ENCODE measurements at regions not wholly inside any gene's neighbourhood (a gene's known extent, or its start where the extent isn't known, plus 50 kb on each side); places are given as distances from the start of the nearest gene placed in this dataset.
"Not testable (repeated sequence)": the region's sequence is repeated elsewhere in the genome, so short reads cannot be mapped to it uniquely, and the experiment has no call there.

DNA sequence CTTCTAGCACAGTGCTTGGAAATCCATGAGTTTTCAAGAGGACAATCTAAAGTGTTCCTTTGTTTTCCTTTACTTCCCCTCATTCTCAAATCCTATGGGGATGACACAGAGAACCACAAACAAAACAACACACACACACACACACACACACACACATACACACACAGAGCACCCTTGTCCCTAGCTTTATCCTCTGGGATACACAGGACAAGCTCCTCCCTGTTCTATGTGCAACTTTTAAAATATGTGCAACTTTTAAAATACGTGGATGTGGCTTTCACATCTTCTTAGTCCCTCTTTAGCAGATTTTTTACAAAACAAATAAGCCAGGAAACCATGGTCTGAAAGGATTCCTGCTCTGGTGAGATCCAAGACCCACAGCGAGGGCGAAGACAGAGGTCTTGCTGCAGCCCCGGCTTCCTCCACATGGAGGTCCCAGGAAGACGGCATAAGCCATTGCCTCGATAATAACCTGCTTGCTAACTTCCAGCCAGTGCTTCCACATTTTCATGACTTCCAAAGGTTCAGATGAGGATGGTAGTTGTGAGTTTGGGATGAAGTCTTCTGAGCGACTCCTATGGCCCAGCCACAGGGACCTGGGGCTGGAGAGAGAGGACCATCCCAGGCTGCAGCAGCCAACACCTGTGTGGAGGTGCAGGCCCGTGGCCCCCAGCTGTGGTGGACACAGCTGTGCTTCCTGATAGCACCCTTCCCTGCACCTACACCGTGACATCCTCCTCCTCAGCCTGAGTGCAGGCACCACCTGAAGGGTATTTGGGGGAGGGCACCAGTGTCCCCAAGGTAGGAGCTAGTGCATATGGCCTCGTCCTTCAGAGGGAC, 62.8 kb upstream of the CD93 start:
- DNase-seq: no peak

DNA sequence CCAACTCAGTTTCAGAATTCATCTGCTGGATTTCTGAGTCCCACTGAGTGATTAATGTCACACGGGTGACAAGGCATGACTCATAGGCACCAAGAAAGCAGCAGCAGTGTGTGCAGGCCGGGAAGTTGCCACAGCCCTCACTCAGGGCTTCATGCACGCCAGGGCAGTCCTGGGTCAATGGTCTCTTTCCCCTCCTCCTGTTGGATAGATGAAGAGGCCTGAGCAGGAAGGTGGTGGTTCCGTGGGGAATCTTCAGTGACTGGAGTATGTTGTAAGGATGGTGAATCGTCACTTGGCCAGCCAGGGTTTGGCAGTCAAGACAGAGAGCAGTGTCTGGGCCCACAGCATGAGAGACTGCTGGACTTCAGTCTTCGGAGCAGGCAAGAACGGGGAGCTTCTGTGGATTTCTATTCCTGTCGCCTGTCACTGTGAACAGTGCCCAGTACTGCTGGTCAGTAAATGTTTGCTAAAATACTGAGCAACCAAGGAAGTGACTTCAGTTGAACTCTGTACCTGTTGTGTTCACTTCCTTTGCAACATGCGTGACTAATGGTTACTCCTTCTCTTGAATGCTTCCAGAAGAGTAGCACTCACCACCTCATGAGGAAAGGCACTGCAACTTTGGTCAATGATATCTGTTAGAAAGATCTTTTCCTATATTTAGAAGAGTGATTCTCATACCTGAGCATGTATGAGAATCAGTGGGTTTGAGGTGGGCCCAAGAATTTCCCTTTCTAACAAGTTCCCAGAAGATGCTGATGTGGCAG, 62.0 kb upstream of the CD93 start:
- DNase-seq: peak; percentile 91 to 93

GRCh38 chr20:23147647-23147963, 61.5 kb upstream of the CD93 start:
- no peak for DNase-seq

DNA sequence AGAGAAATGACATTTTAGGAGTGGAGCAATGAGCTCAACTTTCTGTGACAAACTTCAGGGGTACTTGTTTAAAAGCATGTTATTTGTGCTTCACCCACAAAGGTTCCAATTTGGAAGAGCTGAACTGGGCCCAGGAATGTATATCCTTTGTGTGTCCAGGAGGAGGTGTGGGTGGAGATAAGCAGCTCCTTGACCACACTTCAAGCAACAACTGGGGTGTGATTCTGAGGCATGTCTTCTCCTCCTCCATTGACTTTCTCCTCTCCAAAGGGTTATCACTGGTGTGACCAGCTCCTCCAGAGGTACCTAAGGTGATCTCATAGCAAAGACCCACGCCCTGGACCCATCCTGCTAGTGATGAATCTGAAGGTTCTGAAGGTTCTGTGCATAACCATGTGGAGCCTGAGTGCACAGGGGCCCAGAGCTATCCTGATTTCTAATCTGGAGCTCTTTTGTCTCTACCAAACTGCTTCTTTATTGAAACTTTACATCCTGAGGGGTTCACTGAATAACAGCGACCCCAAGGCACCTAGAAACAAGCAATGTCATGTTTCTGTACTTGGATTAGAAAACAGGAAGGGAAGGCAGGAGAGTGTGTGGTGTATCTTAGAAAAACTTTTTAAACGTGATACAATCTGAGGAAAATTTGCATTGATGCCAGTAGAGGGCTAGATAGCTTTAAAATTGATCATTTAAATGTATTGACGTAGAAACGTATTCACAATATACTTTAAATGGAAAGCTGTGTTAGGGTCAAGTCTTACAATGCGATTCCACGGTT, 60.9 kb upstream of the CD93 start:
- DNase-seq: no peak

GRCh38 chr20:23146181-23146580, 60.1 kb upstream of the CD93 start:
- DNase-seq: no peak

DNA sequence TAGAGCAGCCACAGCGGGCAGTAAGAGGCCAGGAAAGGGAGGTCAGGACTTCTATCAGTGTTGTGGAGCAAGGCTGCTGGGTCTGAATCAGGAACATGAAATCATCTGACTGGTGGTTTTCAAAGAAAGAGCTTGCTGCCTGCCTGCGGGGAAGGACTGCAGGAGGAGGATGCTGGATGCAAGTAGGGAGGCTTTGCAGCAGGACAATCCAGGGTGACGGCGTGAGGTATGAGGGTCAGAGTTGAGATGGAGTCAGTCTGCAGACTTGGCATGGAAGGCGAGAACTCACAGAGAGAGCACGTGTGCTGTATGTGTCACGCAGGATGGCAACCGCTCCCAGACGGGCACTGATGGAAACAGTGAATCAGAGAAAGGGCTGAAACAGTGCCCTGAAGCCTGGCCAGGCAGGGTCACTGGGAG, 59.2 kb upstream of the CD93 start:
- DNase-seq: peak; percentile 60 to 68

GRCh38 chr20:23144856-23145255, 58.7 kb upstream of the CD93 start:
- DNase-seq: no peak

- no peak for DNase-seq
Measured at GRCh38 chr20:23143986-23144690, 58.0 kb upstream of the CD93 start.

DNA sequence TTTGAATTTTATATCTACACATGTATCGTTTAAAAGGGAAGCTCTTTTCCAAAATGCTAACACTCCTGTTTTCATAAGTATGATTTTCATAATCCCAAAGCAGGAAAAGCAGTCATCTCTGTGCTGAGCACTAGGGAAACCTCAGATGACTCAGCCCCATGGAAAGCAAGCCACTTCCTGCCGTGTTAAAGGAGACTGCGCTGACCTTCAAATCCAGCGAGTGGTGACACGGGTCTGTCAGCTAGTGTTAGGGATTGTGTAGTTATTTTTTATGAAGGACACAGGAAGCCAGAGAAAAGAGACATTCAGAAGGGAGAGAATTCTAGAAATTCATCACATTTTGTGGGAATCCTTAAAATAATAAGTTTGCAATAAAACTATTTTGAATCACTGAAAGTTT, 57.0 kb upstream of the CD93 start:
- peak; percentile 80 to 91 for DNase-seq

DNA sequence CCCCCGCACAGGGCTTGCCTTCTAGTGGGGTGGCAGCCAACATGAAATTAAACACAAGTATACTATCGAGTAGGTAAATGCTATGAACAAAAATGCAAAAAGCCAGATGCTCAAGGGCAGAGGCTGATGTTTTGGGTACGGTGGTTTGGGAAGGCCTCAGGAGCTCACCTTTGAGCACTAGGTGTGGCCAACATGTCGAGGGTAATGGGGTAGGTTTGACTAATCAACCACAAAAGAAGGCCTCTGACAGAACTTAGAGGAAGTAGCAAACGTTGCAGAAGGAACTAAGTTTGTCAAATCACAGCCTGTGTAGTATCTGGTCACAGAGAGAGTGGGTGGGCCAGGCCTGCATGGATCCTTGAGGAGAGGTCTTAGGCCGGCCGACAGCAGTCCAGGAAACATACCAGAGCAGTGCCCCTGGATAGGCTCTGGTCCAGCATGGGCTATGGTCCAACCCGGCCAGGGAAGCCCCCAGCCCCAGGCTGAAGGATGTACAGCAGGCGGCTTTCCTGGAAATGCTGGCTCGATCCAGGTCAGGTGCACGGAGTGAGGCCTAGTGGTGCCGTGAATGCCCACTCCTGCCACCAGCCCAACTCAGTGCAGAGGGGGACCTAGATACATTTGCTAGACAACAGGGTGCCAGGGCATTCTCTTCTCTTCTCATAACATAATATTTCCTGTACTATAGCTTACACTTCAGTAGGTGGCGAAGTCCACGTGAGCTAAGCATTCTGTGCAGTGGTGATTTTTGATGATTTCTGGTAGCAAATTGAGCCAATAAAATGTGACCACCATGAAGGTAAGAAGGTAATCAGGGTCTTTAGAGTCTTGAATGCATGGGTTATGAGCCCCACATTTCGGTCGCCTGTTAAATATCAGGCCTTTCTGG, 56.3 kb upstream of the CD93 start:
- DNase-seq: peak; percentile 72 to 85

GRCh38 chr20:23141450-23142161, 55.5 kb upstream of the CD93 start:
- no peak for DNase-seq

GRCh38 chr20:23140991-23141390, 54.9 kb upstream of the CD93 start:
- peak; percentile 65 to 76 for DNase-seq

- not testable (repeated sequence) for DNase-seq
Measured at GRCh38 chr20:23139984-23140383, 53.9 kb upstream of the CD93 start.

DNA sequence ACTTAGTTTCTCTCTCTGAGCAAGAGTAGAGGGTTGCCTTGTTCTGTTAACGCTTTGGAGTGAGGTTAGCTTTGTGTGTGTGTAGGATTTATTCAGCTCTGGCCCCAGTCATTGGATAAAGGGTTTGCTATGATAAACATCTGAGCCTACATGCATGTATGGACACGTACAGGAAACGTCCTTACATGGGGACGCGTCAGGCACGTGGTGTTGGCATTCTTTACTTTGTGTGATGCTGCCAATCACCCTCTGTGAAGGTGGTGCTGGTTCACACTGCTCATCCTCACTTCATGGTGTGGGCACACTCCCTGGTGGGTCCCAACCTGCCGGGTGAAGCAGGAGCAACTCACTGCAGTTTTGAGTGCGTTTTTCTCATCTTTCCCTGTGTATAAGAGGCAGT, 53.4 kb upstream of the CD93 start:
- DNase-seq: no peak

DNA sequence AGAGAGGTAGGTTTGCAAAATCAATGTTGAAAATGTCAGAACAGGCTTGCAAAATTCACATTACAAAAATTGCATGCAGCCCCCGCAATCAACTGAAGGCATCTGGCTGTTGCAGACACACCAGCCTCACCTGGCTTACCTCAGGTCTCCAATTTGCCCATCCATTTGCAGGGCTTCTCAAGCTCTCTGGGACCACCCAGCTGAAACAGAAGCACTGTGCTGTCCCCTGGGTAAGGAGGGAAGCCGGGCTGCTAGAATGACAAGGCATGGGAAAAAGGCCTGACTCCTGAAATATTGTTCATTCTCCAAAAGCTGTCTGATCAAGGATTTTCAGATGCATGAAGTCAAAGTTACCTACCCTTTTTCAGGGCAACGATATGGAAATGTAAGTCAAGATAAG, 52.6 kb upstream of the CD93 start:
- DNase-seq: no peak

GRCh38 chr20:23138226-23138625, 52.1 kb upstream of the CD93 start:
- no peak for DNase-seq

GRCh38 chr20:23136893-23137745, 51.0 kb upstream of the CD93 start:
- DNase-seq: no peak

- DNase-seq: peak; percentile 68 to 78
Measured at GRCh38 chr20:23135449-23136420, 49.6 kb upstream of the CD93 start.
